ENCODE measurements at regions not wholly inside any gene's neighbourhood (a gene's known extent, or its start where the extent isn't known, plus 50 kb on each side); places are given as distances from the start of the nearest gene placed in this dataset.
A peak's percentile ranks its signal among the peaks of the same experiment; 100 is the strongest.

DNA sequence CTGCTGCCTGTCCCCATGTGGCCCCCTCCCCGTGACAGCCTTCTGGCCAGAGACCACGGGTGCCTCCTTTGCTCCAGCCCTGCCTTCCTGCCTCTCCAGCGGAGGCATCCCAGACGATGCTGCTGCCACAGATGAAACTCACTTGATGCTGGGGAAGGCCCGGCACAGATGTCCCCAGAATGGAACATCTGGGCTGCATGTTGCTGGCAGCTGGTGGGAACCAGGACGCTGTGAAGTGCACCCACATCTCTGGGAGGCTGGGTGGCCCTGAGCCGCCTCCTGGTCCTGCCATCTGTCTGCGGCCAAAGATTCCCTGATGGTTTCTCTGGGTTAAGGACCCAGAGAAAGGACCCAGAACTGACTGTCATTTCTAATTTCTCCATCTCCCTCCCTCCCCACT is 51.9 kb upstream of the PTPRS start:
- no peak for DNase-seq

DNA sequence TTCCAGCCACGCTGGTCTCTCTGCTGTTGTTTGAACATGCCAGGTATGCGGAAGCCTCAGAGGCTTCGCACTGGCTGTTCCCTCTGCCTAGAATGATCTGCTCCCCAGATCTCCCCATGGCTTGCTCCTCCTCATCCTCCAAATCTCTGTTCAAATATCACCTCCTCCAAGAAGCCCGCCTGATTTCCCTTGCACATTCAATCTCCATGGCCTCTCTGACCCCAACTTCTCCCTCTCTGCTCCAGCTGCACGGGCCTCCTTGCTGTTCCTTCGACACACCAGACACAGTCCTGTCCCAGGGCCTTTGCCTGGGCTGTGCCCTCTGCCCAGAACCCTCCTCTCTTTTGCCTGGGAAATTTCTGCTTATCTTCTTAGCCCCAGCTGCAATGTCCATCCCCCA is 52.5 kb upstream of the PTPRS start:
- no peak for DNase-seq

DNA sequence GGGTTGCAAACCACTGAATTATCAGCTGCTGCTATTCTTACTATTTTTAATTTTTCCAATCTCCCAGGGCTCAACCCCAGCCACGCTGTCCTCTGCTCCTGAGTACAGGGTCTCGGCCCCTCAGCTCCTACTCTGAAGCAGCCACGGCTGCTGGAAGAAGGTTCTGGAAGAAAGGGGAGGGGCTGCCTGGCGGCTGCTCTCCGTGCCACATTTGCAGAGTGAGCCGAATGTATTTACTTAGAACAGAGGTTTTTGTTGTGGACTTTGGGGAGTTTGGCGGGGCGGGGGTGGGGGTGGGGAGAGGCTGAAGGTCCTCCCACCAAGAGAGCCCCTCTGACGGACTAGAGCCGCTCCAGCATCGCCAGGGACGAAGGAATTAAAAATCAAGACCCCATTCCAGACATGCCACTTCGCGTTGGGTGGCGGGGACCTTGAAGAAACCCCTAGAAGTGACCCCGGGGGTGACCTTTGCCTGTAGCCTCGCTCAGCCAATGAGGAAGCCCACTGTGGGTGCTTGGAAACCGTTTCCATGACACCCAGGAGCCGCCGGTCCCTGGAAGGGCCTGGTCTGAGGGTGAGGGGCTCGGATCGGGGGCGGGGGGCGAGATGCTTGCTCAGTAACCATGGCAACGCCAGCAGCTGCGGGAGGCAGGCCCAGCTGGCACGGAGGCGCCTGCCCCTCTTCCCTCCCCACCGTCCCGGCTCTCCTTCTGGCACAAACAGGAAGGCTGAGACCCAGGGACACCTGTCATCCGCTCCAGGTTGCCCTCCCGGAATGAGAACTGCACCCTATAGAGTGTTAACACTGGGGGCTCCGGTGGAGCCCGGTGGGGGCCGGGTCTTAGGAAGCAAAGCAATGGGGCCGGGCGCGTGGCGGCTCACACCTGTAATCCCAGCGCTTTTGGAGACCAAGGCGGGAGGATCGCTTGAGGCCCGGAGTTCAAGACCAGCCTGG is 54.2 kb upstream of the PTPRS start:
- DNase-seq: no peak

DNA sequence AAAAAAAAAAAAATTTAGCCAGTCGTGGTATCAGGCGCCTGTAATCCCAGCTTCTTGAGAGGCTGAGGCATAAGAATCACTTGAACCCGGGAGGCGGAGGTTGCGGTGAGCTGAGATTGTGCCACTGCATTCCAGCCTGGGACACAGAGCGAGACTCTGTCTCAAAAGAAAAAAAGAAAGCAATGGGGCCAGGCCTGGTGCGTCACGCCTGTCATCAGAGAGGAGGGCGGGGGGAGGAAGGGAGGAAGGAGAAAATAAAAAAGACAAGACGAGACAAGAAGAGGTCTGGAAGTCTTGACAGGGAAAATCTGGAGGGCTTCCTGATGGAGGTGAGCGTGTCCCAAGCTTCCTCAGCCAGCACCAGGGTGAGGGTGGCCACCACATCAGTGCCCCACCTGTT is 54.9 kb upstream of the PTPRS start:
- DNase-seq: no peak

DNA sequence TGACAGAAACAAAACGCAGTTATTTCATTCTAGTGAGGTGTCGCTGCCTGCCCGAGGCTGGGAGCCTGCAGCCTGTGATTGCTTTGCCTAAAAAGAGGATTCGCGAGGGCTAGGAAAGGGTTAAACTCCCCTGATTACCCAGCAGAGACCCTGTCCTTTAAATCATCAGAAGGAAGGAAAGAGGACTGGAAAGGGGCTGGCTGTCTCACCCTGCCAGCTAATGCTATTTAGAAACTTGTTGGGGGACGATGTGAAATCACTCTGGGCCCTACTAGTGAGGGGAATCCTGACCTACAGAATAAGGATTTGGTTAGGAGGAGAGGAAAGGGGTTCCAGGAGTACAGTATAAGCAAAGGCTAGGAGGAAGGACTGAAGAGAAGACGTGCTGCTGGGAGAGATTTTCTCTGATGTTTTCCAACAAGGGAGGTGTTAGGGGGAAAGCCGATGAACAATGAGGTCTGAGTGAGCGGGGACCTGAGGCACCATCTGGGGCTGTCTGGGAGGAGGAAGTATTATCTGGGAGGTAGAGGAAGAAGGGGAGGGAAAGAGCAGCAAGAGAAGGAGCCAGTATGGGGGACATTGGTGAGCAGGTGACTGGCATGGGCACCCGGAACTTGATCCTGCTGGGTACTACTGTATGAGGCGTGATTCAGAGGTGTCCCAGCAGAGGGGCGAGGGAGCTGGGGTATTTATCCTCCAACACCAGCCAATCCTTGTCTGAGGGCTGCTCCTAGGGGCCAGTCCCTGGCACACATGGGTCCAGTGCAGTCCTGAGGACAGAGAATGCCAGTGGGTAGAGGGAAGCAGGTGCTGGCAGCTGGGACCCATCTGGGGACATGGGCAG is 55.7 kb upstream of the PTPRS start:
- DNase-seq: no peak

DNA sequence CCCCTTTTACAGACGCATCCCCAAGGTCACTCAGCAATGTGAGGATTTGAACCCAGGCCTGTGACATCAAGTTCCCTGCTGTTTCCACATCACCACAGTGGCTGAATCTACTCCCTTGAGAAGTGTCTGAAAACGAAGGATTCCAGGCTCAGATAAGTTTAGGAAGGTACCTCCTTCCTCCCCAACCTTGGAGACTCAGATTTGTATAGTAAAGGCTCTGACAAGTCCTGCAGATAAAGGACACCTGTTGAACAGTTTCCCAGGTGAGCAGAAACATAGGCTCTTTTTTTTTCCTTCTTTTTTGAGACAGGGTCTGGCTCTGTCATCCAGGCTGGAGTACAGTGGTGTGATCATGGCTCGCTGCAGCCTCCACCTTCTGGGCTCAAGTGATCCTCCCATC is 56.4 kb upstream of the PTPRS start:
- no peak for DNase-seq

DNA sequence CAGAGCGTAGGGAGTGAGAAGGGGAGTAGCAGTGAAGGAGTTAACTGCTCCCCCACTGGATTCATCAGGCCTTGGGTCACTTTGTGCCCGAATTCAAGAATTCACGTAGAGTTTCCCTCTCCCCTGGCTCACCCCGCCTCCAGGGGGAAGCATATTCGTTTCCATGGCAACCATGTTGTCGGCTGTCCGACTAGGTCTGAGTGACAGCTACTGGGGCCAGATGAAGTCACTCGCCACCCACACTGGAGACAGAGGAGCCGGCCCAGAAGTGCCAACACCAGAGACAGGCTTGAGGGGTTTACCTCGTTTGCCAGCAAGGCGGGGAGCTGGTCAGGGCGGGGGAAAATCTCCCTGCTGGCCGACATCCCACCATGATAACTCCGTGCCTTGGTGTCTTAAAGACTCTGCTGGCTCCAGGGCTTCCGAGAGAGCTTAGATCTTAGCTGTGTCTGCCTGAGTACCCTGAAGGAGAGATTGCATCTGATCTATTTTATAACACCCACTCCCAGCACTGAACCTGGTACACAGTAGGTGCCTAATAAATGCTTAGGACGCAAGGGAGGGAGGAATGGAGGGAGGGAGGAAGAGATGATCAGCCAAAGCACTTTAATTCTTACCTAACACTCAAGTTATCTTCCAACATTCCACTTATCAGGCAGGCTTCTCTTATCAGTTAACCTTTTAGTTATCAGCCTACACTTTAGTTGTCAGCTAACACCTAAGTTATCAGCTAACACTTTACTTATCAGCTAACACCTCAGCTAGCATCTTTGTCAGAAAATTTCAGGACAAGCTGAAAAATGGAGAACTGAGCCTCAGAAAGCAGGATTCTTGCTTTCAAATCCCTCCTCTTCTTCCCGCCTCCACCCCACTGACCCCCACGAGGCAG is 57.2 kb upstream of the ZNRF4 start:
- no peak for DNase-seq

DNA sequence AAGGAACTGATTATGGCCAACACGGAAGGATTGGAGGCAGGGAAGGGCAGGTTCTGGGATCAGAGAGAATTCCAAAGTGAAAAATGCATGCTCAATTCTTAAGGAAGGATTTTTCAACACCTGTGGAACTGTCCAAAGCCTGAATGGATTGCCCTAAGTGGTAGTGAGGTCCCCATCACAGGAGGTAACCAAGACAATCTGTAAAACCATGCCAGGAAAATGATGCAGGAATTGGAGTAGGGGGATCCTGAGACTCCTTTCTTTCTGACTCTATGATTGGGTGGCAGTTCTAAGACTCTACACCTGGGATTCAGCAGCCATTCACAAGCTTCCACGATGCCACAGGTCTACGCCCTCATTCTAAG is 56.5 kb upstream of the ZNRF4 start:
- no peak for DNase-seq

DNA sequence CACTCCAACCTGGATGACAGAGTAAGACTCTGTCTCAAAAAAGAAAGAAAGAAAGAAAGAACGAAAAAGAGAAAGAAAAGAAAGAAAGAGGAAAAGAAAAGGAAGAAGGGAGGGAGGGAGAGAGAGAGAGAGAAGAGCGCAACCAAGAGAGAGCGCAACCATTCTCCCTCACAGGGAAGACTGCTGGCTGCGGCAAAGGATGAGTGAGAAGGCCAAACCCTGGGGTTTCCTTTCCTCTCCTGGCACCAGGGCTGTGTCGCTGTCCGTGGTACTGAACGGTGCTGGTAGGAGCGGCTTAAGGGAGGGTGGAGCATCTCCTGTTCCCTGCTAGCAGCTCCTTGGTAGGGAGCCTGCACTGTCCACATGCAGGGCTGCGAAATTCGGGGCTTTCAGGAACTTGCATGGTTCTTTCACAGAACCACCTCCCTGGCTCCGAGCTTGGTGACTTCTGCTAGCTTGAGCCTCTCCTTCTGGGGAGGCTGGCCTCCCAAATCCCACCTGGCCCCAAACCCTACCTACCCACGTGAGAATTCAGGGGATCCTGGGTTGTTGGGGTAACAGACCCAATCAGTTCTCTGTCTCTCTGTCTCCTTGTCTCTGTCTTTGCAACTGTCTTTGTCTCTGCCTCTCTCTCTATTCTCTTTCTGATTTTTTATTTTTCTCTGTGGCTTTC is 51.1 kb upstream of the ZNRF4 start:
- DNase-seq: peak; percentile 49

All from activated CD8-positive, alpha-beta memory T cell treated with anti-CD3 and anti-CD28 coated beads, Interleukin-2, amount 50 U/mL, for 4 hours (primary cell).